ENCODE measurements at regions not wholly inside any gene's neighbourhood (a gene's known extent, or its start where the extent isn't known, plus 50 kb on each side); places are given as distances from the start of the nearest gene placed in this dataset.
"Not testable (repeated sequence)": the region's sequence is repeated elsewhere in the genome, so short reads cannot be mapped to it uniquely, and the experiment has no call there.

GRCh38 chr16:16448423-16448822 is 69.5 kb downstream of the NPIPA7 start:
- DNase-seq (ENCODE audit: low read depth in 2 of 2) = not testable (repeated sequence)

GRCh38 chr16:16449712-16450237 is 70.8 kb downstream of the NPIPA7 start:
- DNase-seq (ENCODE audit: low read depth in 2 of 2) = not testable (repeated sequence)

GRCh38 chr16:16451721-16452410 is 72.9 kb downstream of the NPIPA7 start:
- not testable (repeated sequence) for DNase-seq (ENCODE audit: low read depth in 2 of 2)

- DNase-seq (ENCODE audit: low read depth in 2 of 2) = not testable (repeated sequence)
Observed at GRCh38 chr16:16458579-16458978, 79.6 kb downstream of the NPIPA7 start.

GRCh38 chr16:16463792-16464191 is 84.9 kb downstream of the NPIPA7 start:
- DNase-seq (ENCODE audit: low read depth in 2 of 2) = not testable (repeated sequence)

- not testable (repeated sequence) for DNase-seq (ENCODE audit: low read depth in 2 of 2)
Observed at GRCh38 chr16:16488919-16489318, 110.0 kb downstream of the NPIPA7 start.

GRCh38 chr16:16489466-16489865 is 110.5 kb downstream of the NPIPA7 start:
- DNase-seq (ENCODE audit: low read depth in 2 of 2) = not testable (repeated sequence)

GRCh38 chr16:16494114-16494513 is 115.2 kb downstream of the NPIPA7 start:
- not testable (repeated sequence) for DNase-seq (ENCODE audit: low read depth in 2 of 2)

- not testable (repeated sequence) for DNase-seq (ENCODE audit: low read depth in 2 of 2)
Observed at GRCh38 chr16:16494998-16495397, 116.1 kb downstream of the NPIPA7 start.

GRCh38 chr16:16499875-16500274 is 120.9 kb downstream of the NPIPA7 start:
- not testable (repeated sequence) for DNase-seq (ENCODE audit: low read depth in 2 of 2)

- DNase-seq (ENCODE audit: low read depth in 2 of 2) = not testable (repeated sequence)
Observed at GRCh38 chr16:16507041-16507440, 128.1 kb downstream of the NPIPA7 start.

- not testable (repeated sequence) for DNase-seq (ENCODE audit: low read depth in 2 of 2)
Observed at GRCh38 chr16:16508344-16508743, 129.4 kb downstream of the NPIPA7 start.

GRCh38 chr16:16519395-16519794 is 140.5 kb downstream of the NPIPA7 start:
- not testable (repeated sequence) for DNase-seq (ENCODE audit: low read depth in 2 of 2)

GRCh38 chr16:16521239-16522002 is 142.5 kb downstream of the NPIPA7 start:
- not testable (repeated sequence) for DNase-seq (ENCODE audit: low read depth in 2 of 2)

GRCh38 chr16:16526998-16527397 is 148.1 kb downstream of the NPIPA7 start:
- not testable (repeated sequence) for DNase-seq (ENCODE audit: low read depth in 2 of 2)

- DNase-seq (ENCODE audit: low read depth in 2 of 2) = not testable (repeated sequence)
Observed at GRCh38 chr16:16530744-16531143, 151.8 kb downstream of the NPIPA7 start.

- DNase-seq (ENCODE audit: low read depth in 2 of 2) = not testable (repeated sequence)
Observed at GRCh38 chr16:16535565-16535964, 156.6 kb downstream of the NPIPA7 start.

GRCh38 chr16:16536151-16536550 is 157.2 kb downstream of the NPIPA7 start:
- not testable (repeated sequence) for DNase-seq (ENCODE audit: low read depth in 2 of 2)

GRCh38 chr16:16549710-16550109 is 170.8 kb downstream of the NPIPA7 start:
- not testable (repeated sequence) for DNase-seq (ENCODE audit: low read depth in 2 of 2)

- DNase-seq (ENCODE audit: low read depth in 2 of 2) = not testable (repeated sequence)
Observed at GRCh38 chr16:16550824-16551223, 171.9 kb downstream of the NPIPA7 start.

- not testable (repeated sequence) for DNase-seq (ENCODE audit: low read depth in 2 of 2)
Observed at GRCh38 chr16:16552819-16553340, 173.9 kb downstream of the NPIPA7 start.

GRCh38 chr16:16559179-16559740 is 180.3 kb downstream of the NPIPA7 start:
- not testable (repeated sequence) for DNase-seq (ENCODE audit: low read depth in 2 of 2)
